ENCODE measurements at regions not wholly inside any gene's neighbourhood (a gene's known extent, or its start where the extent isn't known, plus 50 kb on each side); places are given as distances from the start of the nearest gene placed in this dataset.

DNA sequence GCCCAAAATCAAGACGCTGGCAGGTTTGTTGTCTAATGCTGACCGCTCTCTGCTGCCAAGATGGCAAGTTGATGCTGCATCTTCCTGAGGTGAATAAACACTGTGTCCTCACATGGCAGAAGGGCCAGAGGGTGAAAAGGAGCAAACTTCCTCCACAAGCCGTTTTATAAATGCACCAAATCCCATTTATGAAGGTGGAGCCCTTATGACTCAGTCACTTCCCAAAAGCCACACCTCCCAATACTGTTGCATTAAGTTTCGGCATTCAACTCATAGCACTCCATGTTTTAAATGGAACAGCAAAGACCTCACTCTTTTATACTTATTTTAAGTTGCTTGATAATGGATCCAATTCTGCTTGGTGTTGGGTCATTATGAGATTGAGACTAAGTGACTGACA is 316.6 kb downstream of the RFPL4B start:
- TF ChIP-seq, protein P1, sequence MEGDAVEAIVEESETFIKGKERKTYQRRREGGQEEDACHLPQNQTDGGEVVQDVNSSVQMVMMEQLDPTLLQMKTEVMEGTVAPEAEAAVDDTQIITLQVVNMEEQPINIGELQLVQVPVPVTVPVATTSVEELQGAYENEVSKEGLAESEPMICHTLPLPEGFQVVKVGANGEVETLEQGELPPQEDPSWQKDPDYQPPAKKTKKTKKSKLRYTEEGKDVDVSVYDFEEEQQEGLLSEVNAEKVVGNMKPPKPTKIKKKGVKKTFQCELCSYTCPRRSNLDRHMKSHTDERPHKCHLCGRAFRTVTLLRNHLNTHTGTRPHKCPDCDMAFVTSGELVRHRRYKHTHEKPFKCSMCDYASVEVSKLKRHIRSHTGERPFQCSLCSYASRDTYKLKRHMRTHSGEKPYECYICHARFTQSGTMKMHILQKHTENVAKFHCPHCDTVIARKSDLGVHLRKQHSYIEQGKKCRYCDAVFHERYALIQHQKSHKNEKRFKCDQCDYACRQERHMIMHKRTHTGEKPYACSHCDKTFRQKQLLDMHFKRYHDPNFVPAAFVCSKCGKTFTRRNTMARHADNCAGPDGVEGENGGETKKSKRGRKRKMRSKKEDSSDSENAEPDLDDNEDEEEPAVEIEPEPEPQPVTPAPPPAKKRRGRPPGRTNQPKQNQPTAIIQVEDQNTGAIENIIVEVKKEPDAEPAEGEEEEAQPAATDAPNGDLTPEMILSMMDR (IDR thresholded peaks at IDR 0.05): no peak
- TF ChIP-seq POLR2A (IDR thresholded peaks at IDR 0.05): no peak
